Smooth muscle cell (in vitro differentiated cells): ENCODE measurements at regions not wholly inside any gene's neighbourhood (a gene's known extent, or its start where the extent isn't known, plus 50 kb on each side); places are given as distances from the start of the nearest gene placed in this dataset.

Experiments
- DNase-seq: peaks from one replicate; lab custom pipeline; 2025; ENCODE audit not compliant: unreplicated experiment; lab: John Stamatoyannopoulos, UW
- H2AFZ ChIP-seq: fragments of 200-600 bp; sonication (generic); 2 replicates; pipeline ENCODE4 v1.6.0; 2016; ENCODE audit warnings: antibody characterized with exemption, low read depth, mild to moderate bottlenecking
- H3F3A ChIP-seq: fragments of 200-600 bp; sonication (generic); 2 replicates; pipeline ENCODE4 v1.6.0; 2017; ENCODE audit warnings: antibody characterized with exemption, low read depth
- H3K27ac ChIP-seq: fragments of 200-600 bp; sonication (generic); 2 replicates; pipeline ENCODE4 v1.5.1; 2016; ENCODE audit warnings: low read depth, mild to moderate bottlenecking
- H3K27me3 ChIP-seq: fragments of 200-600 bp; sonication (generic); 2 replicates; pipeline ENCODE4 v1.6.1; 2016; ENCODE audit warnings: low read depth, mild to moderate bottlenecking
- H3K36me3 ChIP-seq: fragments of 200-600 bp; sonication (generic); 2 replicates; pipeline ENCODE4 v1.5.1; 2016; ENCODE audit warnings: low read depth
- H3K4me1 ChIP-seq: fragments of 200-600 bp; sonication (generic); 2 replicates; pipeline ENCODE4 v1.5.1; 2016; ENCODE audit warnings: low read depth
- H3K4me2 ChIP-seq: fragments of 200-600 bp; sonication (generic); 2 replicates; pipeline ENCODE4 v1.6.0; 2016; ENCODE audit warnings: mild to moderate bottlenecking
- H3K4me3 ChIP-seq: fragments of 200-600 bp; sonication (generic); 2 replicates; pipeline ENCODE4 v1.5.1; 2016; ENCODE audit warnings: mild to moderate bottlenecking
- H3K79me2 ChIP-seq: fragments of 200-600 bp; sonication (generic); 2 replicates; pipeline ENCODE4 v1.6.0; 2016; ENCODE audit warnings: low read depth, mild to moderate bottlenecking
- H3K9ac ChIP-seq: fragments of 200-600 bp; sonication (generic); 2 replicates; pipeline ENCODE4 v1.6.0; 2016; ENCODE audit warnings: low read depth
- H3K9me3 ChIP-seq: fragments of 200-600 bp; sonication (generic); replicated peaks from 2 replicates; pipeline ENCODE4 v1.5.1; 2016; ENCODE audit warnings: low read depth
- H4K20me1 ChIP-seq: fragments of 200-600 bp; sonication (generic); 2 replicates; pipeline ENCODE4 v1.6.0; 2016; ENCODE audit warnings: low read depth
- WGBS: methylation state at CpG from one replicate; pipeline ENCODE4 v1.1.7; 2016; ENCODE audit warnings: low lambda C conversion rate; 5-methylcytosine and 5-hydroxymethylcytosine counted together
- TF ChIP-seq, protein P1 (sequence below): fragments of 200-600 bp; sonication (generic); IDR thresholded peaks from 2 replicates; pipeline ENCODE4 v1.5.1; 2017; ENCODE audit warnings: borderline replicate concordance, mild to moderate bottlenecking, antibody characterized with exemption; ENCODE audit not compliant: insufficient read depth, poor library complexity, severe bottlenecking

DNA sequence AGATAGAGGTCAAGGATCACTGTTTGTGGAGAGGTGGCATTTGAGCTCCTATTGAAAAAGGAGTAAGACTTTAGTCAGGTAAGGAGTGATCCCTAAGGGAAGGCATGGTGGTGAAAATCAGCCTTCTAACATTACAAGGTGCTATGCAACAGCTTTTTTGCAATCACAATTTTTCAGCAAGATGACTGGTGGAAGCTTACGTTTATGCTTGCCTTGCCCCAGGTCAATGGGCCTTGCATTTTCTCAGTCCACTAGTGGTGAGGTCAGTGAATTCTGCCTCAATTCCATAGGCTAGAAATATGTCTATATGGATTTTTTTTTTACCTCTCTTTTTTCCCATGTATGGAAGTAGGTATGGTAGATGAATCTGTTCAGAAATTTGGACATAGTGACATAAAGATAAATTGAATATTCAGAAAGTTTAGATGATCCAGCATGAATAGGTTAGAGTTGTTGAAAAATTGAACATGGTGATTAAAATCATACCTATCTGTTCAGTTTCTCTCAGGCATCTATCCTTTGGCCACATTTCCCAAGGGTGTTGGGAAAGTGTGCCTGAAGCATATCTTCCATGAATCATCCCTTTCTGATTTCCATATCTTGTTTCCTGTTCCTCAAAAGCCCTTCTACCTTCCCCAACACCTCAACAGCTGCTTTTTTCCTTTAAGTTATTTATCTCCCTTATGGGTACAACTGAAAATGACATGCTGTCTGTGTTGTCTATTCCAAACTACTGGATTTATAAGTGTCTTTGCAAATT is 71.9 kb upstream of the PTPRZ1 start:
- TF ChIP-seq, protein P1, sequence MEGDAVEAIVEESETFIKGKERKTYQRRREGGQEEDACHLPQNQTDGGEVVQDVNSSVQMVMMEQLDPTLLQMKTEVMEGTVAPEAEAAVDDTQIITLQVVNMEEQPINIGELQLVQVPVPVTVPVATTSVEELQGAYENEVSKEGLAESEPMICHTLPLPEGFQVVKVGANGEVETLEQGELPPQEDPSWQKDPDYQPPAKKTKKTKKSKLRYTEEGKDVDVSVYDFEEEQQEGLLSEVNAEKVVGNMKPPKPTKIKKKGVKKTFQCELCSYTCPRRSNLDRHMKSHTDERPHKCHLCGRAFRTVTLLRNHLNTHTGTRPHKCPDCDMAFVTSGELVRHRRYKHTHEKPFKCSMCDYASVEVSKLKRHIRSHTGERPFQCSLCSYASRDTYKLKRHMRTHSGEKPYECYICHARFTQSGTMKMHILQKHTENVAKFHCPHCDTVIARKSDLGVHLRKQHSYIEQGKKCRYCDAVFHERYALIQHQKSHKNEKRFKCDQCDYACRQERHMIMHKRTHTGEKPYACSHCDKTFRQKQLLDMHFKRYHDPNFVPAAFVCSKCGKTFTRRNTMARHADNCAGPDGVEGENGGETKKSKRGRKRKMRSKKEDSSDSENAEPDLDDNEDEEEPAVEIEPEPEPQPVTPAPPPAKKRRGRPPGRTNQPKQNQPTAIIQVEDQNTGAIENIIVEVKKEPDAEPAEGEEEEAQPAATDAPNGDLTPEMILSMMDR = no peak
- Histone ChIP-seq H3K4me2 (no peak overlapping the region), H2AFZ (no peak overlapping the region), H3F3A (no peaks in the 10 kb centered on the region), H3K4me1 (peaks cover 36% of the 10 kb centered on the region), H3K79me2 (no peaks in the 10 kb centered on the region), H3K9me3 (peaks cover 5% of the 10 kb centered on the region), H3K27ac (no peak overlapping the region), H3K36me3 (no peaks in the 10 kb centered on the region), H4K20me1 (no peaks in the 10 kb centered on the region), H3K4me3 (no peak overlapping the region), H3K9ac (no peak overlapping the region), H3K27me3 (no peaks in the 10 kb centered on the region)
- DNase-seq = no peak
- WGBS = 85% methylated on average over 1 of the region's 1 CpG

DNA sequence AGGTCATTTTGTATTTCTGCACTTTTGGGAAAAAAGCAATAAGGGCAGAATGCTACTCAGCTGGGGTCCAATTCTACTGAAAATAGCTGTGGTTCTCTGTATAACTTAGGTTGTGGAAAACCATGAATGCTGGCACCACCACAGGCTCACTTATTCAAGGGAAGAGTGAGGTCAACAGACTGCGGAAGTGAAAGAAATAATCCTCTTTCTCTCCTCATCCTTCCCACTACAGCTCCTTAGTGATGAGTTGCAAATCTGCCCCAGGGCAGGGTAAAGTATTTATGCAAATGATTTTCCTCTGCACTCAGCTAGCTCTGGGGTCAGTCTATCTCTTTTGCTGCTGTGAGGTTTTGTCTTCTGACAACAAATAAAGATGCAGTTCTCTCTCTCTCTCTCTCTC is 74.1 kb upstream of the PTPRZ1 start:
- H3F3A ChIP-seq = no peaks in the 10 kb centered on the region
- DNase-seq = no peak
- TF ChIP-seq, protein P1 = no peak
- no peak overlapping the region for H3K4me2 ChIP-seq
- H3K4me3 ChIP-seq = no peak overlapping the region
- H3K4me1 ChIP-seq = peaks cover 44% of the 10 kb centered on the region
- H4K20me1 ChIP-seq = no peaks in the 10 kb centered on the region
- no peak overlapping the region for H2AFZ ChIP-seq
- H3K27ac ChIP-seq = no peak overlapping the region
- H3K36me3 ChIP-seq = no peaks in the 10 kb centered on the region
- H3K9me3 ChIP-seq = no peaks in the 10 kb centered on the region
- no peaks in the 10 kb centered on the region for H3K27me3 ChIP-seq
- no peaks in the 10 kb centered on the region for H3K79me2 ChIP-seq
- no peak overlapping the region for H3K9ac ChIP-seq
- 20% methylated on average over 1 of the region's 1 CpG for WGBS

DNA sequence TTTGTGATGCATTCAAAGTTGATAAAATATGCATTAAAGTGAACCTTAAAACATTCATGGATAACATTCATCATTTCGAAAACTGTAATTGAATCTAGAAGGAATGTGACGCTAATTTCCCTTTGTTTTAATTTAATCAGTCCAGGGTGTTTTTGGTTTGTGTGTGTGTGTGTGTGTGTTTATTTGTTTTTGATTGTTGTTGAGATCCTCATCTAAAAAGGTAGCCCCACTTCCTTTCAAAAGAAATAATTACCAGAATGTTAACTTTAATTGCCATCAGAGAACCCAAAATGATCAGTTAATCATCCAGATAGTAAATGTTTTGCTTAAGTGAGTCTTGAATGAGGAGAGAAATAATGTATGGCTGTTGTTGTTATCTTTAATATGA is 74.5 kb upstream of the PTPRZ1 start:
- no peak overlapping the region for H3K4me3 ChIP-seq
- H3K27me3 ChIP-seq = no peaks in the 10 kb centered on the region
- no peak overlapping the region for H3K4me2 ChIP-seq
- WGBS = 91% methylated on average over 2 of the region's 2 CpGs
- peaks cover 44% of the 10 kb centered on the region for H3K4me1 ChIP-seq
- TF ChIP-seq, protein P1 = no peak
- DNase-seq = no peak
- H3K9ac ChIP-seq = no peak overlapping the region
- no peaks in the 10 kb centered on the region for H3K79me2 ChIP-seq
- H2AFZ ChIP-seq = no peak overlapping the region
- peak overlapping the region; percentile 33 for H3K27ac ChIP-seq
- H3K36me3 ChIP-seq = no peaks in the 10 kb centered on the region
- no peaks in the 10 kb centered on the region for H3F3A ChIP-seq
- no peaks in the 10 kb centered on the region for H4K20me1 ChIP-seq
- no peaks in the 10 kb centered on the region for H3K9me3 ChIP-seq
